ENCODE measurements at regions not wholly inside any gene's neighbourhood (a gene's known extent, or its start where the extent isn't known, plus 50 kb on each side); places are given as distances from the start of the nearest gene placed in this dataset.

DNA sequence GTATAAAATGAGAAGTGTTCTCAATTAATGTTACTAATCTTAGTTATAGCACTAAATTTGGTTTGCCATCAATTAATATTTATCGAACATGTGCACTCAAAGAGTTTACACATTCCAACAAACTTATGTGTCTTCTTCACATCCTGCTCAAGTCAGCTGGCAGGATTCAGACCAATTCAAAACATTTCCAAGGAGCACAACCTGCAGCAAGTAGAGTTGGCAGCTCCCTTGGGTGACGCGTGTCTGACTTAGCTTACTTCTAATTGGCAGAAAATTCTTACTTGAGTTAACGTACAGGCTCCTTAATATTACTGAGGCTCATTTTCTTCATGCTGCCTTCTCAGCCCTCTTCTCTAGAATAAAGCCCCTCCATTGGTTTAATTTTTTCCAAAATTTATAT lies 110.4 kb upstream of the PFN2 start:
- no peak overlapping the region for H4K91ac ChIP-seq (ENCODE audit: low read depth, low read length, poor library complexity)
- H3K27me3 ChIP-seq (ENCODE audit: control insufficient read depth in 3 of 3, insufficient read depth in 3 of 3, low read depth in 1 of 3, low read length in 3 of 3): no peaks in the 10 kb centered on the region
- no peaks in the 10 kb centered on the region for H3K36me3 ChIP-seq (replicated peaks in 1 of 2; ENCODE audit: control insufficient read depth in 2 of 2, insufficient read depth in 2 of 2, low read length in 2 of 2)
- no peak overlapping the region for H3K14ac ChIP-seq (ENCODE audit: low read length)
- peaks cover 2 to 17% of the 10 kb centered on the region in 2 donors for H3K4me1 ChIP-seq (ENCODE audit: control insufficient read depth in 2 of 2, insufficient read depth in 1 of 2, low read depth in 1 of 2, low read length in 2 of 2)
- H2AK5ac ChIP-seq (ENCODE audit: low read depth, low read length): no peak overlapping the region
- no peak overlapping the region for H2BK5ac ChIP-seq (ENCODE audit: low read length)
- no peak overlapping the region for H2BK12ac ChIP-seq (ENCODE audit: low read length)
- no peaks in the 10 kb centered on the region for H3K9me3 ChIP-seq (replicated peaks in 1 of 2; ENCODE audit: control insufficient read depth in 2 of 2, insufficient read depth in 1 of 2, low read depth in 1 of 2, low read length in 2 of 2)
- no peak overlapping the region for H2AFZ ChIP-seq (ENCODE audit: low read length)
- no peak overlapping the region for H3K4ac ChIP-seq (ENCODE audit: low read length)
- H2BK15ac ChIP-seq (ENCODE audit: low read length): no peak overlapping the region
- no peak overlapping the region for H3K9ac ChIP-seq (ENCODE audit: low read depth, low read length, poor library complexity)
- H3K4me3 ChIP-seq (ENCODE audit: low read length in 2 of 2): no peak overlapping the region
- no peak for DNase-seq (ENCODE audit: low spot score)
- no peak overlapping the region for H3K4me2 ChIP-seq (ENCODE audit: insufficient read depth, low read length, poor library complexity, severe bottlenecking)
- no peak overlapping the region for H3K27ac ChIP-seq (replicated peaks; ENCODE audit: low read length)
- no peak overlapping the region for H3K23ac ChIP-seq (ENCODE audit: low read depth, low read length, poor library complexity)
- WGBS, 2 donors (ENCODE audit: extremely low coverage in 2 of 2, insufficient read length in 2 of 2, insufficient replicate concordance in 1 of 2): no CpG with 5 or more reads among the region's 4 CpGs
- H3K18ac ChIP-seq (ENCODE audit: low read length): no peak overlapping the region
- H4K8ac ChIP-seq (ENCODE audit: low read depth, low read length): no peak overlapping the region
- H3K79me1 ChIP-seq (ENCODE audit: low read depth, low read length): no peaks in the 10 kb centered on the region
- H2BK120ac ChIP-seq (ENCODE audit: low read depth, low read length): no peak overlapping the region

- no peaks in the 10 kb centered on the region for H3K79me1 ChIP-seq (ENCODE audit: low read depth, low read length)
- no peak overlapping the region for H2AK5ac ChIP-seq (ENCODE audit: low read depth, low read length)
- no peak overlapping the region for H3K9ac ChIP-seq (ENCODE audit: low read depth, low read length, poor library complexity)
- H2BK12ac ChIP-seq (ENCODE audit: low read length): no peak overlapping the region
- H3K9me3 ChIP-seq (replicated peaks in 1 of 2; ENCODE audit: control insufficient read depth in 2 of 2, insufficient read depth in 1 of 2, low read depth in 1 of 2, low read length in 2 of 2): no peaks in the 10 kb centered on the region
- WGBS, 2 donors (ENCODE audit: extremely low coverage in 2 of 2, insufficient read length in 2 of 2, insufficient replicate concordance in 1 of 2): no CpG with 5 or more reads among the region's 4 CpGs
- H2BK120ac ChIP-seq (ENCODE audit: low read depth, low read length): no peak overlapping the region
- H3K18ac ChIP-seq (ENCODE audit: low read length): no peak overlapping the region
- H2AFZ ChIP-seq (ENCODE audit: low read length): peak overlapping the region; percentile 81
- no peak overlapping the region for H3K4me3 ChIP-seq (ENCODE audit: low read length in 2 of 2)
- H3K27me3 ChIP-seq (ENCODE audit: control insufficient read depth in 3 of 3, insufficient read depth in 3 of 3, low read depth in 1 of 3, low read length in 3 of 3): no peaks in the 10 kb centered on the region
- no peak overlapping the region for H3K4ac ChIP-seq (ENCODE audit: low read length)
- H3K27ac ChIP-seq (replicated peaks; ENCODE audit: low read length): no peak overlapping the region
- DNase-seq (ENCODE audit: low spot score): no peak
- no peak overlapping the region for H2BK15ac ChIP-seq (ENCODE audit: low read length)
- H3K4me2 ChIP-seq (ENCODE audit: insufficient read depth, low read length, poor library complexity, severe bottlenecking): no peak overlapping the region
- H3K4me1 ChIP-seq (ENCODE audit: control insufficient read depth in 2 of 2, insufficient read depth in 1 of 2, low read depth in 1 of 2, low read length in 2 of 2): peaks cover 2 to 17% of the 10 kb centered on the region in 2 donors
- H2BK5ac ChIP-seq (ENCODE audit: low read length): no peak overlapping the region
- H4K8ac ChIP-seq (ENCODE audit: low read depth, low read length): peak overlapping the region; percentile 77
- H3K14ac ChIP-seq (ENCODE audit: low read length): no peak overlapping the region
- H3K23ac ChIP-seq (ENCODE audit: low read depth, low read length, poor library complexity): no peak overlapping the region
- no peaks in the 10 kb centered on the region for H3K36me3 ChIP-seq (replicated peaks in 1 of 2; ENCODE audit: control insufficient read depth in 2 of 2, insufficient read depth in 2 of 2, low read length in 2 of 2)
- H4K91ac ChIP-seq (ENCODE audit: low read depth, low read length, poor library complexity): no peak overlapping the region
These were observed 109.5 kb upstream of the PFN2 start for GRCh38 chr3:150080058-150080730.

GRCh38 chr3:150079029-150079739 lies 108.5 kb upstream of the PFN2 start:
- H3K14ac ChIP-seq (ENCODE audit: low read length): no peak overlapping the region
- no peak overlapping the region for H3K9ac ChIP-seq (ENCODE audit: low read depth, low read length, poor library complexity)
- H4K8ac ChIP-seq (ENCODE audit: low read depth, low read length): no peak overlapping the region
- H2BK15ac ChIP-seq (ENCODE audit: low read length): no peak overlapping the region
- H2BK120ac ChIP-seq (ENCODE audit: low read depth, low read length): no peak overlapping the region
- H3K4me1 ChIP-seq (ENCODE audit: control insufficient read depth in 2 of 2, insufficient read depth in 1 of 2, low read depth in 1 of 2, low read length in 2 of 2): peaks cover 2 to 17% of the 10 kb centered on the region in 2 donors
- no peak overlapping the region for H2AK5ac ChIP-seq (ENCODE audit: low read depth, low read length)
- DNase-seq (ENCODE audit: low spot score): no peak
- no peak overlapping the region for H4K91ac ChIP-seq (ENCODE audit: low read depth, low read length, poor library complexity)
- H3K4me2 ChIP-seq (ENCODE audit: insufficient read depth, low read length, poor library complexity, severe bottlenecking): no peak overlapping the region
- no peaks in the 10 kb centered on the region for H3K9me3 ChIP-seq (replicated peaks in 1 of 2; ENCODE audit: control insufficient read depth in 2 of 2, insufficient read depth in 1 of 2, low read depth in 1 of 2, low read length in 2 of 2)
- H2BK5ac ChIP-seq (ENCODE audit: low read length): no peak overlapping the region
- H3K79me1 ChIP-seq (ENCODE audit: low read depth, low read length): no peaks in the 10 kb centered on the region
- H3K18ac ChIP-seq (ENCODE audit: low read length): no peak overlapping the region
- H3K27me3 ChIP-seq (ENCODE audit: control insufficient read depth in 3 of 3, insufficient read depth in 3 of 3, low read depth in 1 of 3, low read length in 3 of 3): no peaks in the 10 kb centered on the region
- no peak overlapping the region for H2BK12ac ChIP-seq (ENCODE audit: low read length)
- peak overlapping the region; percentile 89 for H2AFZ ChIP-seq (ENCODE audit: low read length)
- no peak overlapping the region for H3K4me3 ChIP-seq (ENCODE audit: low read length in 2 of 2)
- no peaks in the 10 kb centered on the region for H3K36me3 ChIP-seq (replicated peaks in 1 of 2; ENCODE audit: control insufficient read depth in 2 of 2, insufficient read depth in 2 of 2, low read length in 2 of 2)
- no peak overlapping the region for H3K23ac ChIP-seq (ENCODE audit: low read depth, low read length, poor library complexity)
- no peak overlapping the region for H3K4ac ChIP-seq (ENCODE audit: low read length)
- no CpG with 5 or more reads among the region's 5 CpGs for WGBS, 2 donors (ENCODE audit: extremely low coverage in 2 of 2, insufficient read length in 2 of 2, insufficient replicate concordance in 1 of 2)
- no peak overlapping the region for H3K27ac ChIP-seq (replicated peaks; ENCODE audit: low read length)

- Histone ChIP-seq H3K4ac (ENCODE audit: low read length) (no peak overlapping the region), H2AFZ (ENCODE audit: low read length) (no peak overlapping the region), H2BK5ac (ENCODE audit: low read length) (no peak overlapping the region), H2BK120ac (ENCODE audit: low read depth, low read length) (no peak overlapping the region), H3K27ac (replicated peaks; ENCODE audit: low read length) (no peak overlapping the region), H3K9ac (ENCODE audit: low read depth, low read length, poor library complexity) (no peak overlapping the region), H4K8ac (ENCODE audit: low read depth, low read length) (no peak overlapping the region), H3K4me2 (ENCODE audit: insufficient read depth, low read length, poor library complexity, severe bottlenecking) (no peak overlapping the region), H2BK15ac (ENCODE audit: low read length) (no peak overlapping the region), H3K23ac (ENCODE audit: low read depth, low read length, poor library complexity) (no peak overlapping the region), H4K91ac (ENCODE audit: low read depth, low read length, poor library complexity) (no peak overlapping the region), H3K14ac (ENCODE audit: low read length) (no peak overlapping the region), H2BK12ac (ENCODE audit: low read length) (no peak overlapping the region), H3K79me1 (ENCODE audit: low read depth, low read length) (no peaks in the 10 kb centered on the region), H3K4me3 (ENCODE audit: low read length in 2 of 2) (no peak overlapping the region), H2AK5ac (ENCODE audit: low read depth, low read length) (no peak overlapping the region), H3K27me3 (ENCODE audit: control insufficient read depth in 3 of 3, insufficient read depth in 3 of 3, low read depth in 1 of 3, low read length in 3 of 3) (no peaks in the 10 kb centered on the region), H3K36me3 (replicated peaks in 1 of 2; ENCODE audit: control insufficient read depth in 2 of 2, insufficient read depth in 2 of 2, low read length in 2 of 2) (no peaks in the 10 kb centered on the region), H3K4me1 (ENCODE audit: control insufficient read depth in 2 of 2, insufficient read depth in 1 of 2, low read depth in 1 of 2, low read length in 2 of 2) (peaks cover 2 to 17% of the 10 kb centered on the region in 2 donors), H3K9me3 (replicated peaks in 1 of 2; ENCODE audit: control insufficient read depth in 2 of 2, insufficient read depth in 1 of 2, low read depth in 1 of 2, low read length in 2 of 2) (no peaks in the 10 kb centered on the region), H3K18ac (ENCODE audit: low read length) (no peak overlapping the region)
- DNase-seq (ENCODE audit: low spot score): no peak
- no CpG with 5 or more reads among the region's 4 CpGs for WGBS, 2 donors (ENCODE audit: extremely low coverage in 2 of 2, insufficient read length in 2 of 2, insufficient replicate concordance in 1 of 2)
These were observed 107.0 kb upstream of the PFN2 start for GRCh38 chr3:150077581-150078247.
